T1000 (cell line): ENCODE measurements at regions not wholly inside any gene's neighbourhood (a gene's known extent, or its start where the extent isn't known, plus 50 kb on each side); places are given as distances from the start of the nearest gene placed in this dataset.
"Not testable (repeated sequence)": the region's sequence is repeated elsewhere in the genome, so short reads cannot be mapped to it uniquely, and the experiment has no call there.

Source experiments
- DNase-seq: peaks from one replicate; lab custom pipeline; 2025; ENCODE audit warnings: mixed read lengths; lab: John Stamatoyannopoulos, UW

GRCh38 chr3:5357089-5357488 lies 169.6 kb downstream of the EDEM1 start:
- no peak for DNase-seq

DNA sequence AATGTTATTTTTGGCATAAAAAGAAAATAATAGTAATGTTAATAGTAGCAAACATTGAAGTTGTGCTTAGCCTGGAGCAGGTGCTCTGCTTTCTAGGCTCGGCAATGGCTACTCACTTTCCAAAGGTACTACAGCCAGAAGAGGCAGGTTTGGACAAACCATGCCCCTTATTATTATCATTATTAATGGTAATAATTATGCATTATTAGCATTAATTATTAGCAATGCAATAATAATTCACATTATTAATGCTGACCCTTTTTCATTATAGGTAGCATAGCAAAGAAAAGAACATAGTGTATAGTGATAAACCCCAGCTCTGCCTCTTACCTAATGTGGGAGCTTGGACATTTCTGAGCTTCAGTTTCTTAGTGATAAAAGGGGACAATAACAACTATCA lies 171.4 kb downstream of the EDEM1 start:
- no peak for DNase-seq

- no peak for DNase-seq
Observed at GRCh38 chr3:5360453-5360852, 172.9 kb downstream of the EDEM1 start.

GRCh38 chr3:5366746-5367145 lies 179.2 kb downstream of the EDEM1 start:
- DNase-seq: no peak

DNA sequence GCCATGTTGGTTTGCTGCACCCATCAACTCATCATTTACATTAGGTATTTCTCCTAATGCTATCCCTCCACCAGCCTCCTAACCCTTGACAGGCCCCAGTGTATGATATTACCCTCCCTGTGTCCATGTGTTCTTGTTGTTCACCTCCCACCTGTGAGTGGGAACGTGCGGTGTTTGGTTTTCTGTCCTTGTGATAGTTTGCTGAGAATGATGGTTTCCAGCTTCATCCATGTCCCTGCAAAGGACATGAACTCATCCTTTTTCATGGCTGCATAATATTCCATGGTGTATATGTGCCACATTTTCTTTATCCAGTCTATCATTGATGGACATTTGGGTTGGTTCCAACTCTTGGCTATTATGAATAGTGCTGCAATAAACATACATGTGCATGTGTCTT lies 184.0 kb downstream of the EDEM1 start:
- not testable (repeated sequence) for DNase-seq

DNA sequence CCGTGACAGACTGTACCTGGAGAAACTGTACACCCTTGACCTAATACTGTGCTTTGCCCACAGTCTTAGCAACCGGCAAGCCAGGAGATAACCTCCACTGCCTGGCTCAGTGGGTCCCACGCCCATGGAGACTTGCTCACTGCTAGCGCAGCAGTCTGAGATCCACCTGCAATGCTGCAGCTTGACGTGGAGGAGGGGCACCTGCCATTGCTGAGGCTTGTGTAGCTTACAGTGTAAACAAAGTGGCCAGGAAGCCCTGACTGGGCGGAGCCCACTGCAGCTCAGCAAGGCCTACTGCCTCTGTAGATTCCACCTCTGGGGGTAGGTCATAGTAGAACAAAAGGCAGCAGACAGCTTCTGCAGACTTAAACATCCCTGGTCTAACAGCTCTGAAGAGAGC lies 189.3 kb downstream of the EDEM1 start:
- DNase-seq: no peak

DNA sequence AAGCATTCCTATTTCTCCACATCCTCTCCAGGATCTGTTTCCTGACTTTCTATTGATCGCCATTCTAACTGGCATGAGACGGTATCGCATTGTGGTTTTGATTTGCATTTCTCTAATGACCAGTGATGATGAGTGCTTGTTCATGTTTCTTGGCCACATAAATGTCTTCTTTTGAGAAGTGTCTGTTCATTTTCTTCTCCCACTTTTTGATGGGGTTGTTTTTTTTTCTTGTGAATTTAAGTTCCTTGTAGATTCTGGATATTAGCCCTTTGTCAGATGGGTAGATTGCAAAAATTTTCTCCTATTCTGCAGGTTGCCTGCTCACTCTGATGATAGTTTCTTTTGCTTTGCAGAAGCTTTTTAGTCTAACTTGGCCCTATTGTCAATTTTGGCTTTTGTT lies 191.8 kb downstream of the EDEM1 start:
- DNase-seq: not testable (repeated sequence)

- DNase-seq: not testable (repeated sequence)
Observed at GRCh38 chr3:5383486-5384263, 196.2 kb downstream of the EDEM1 start.

DNA sequence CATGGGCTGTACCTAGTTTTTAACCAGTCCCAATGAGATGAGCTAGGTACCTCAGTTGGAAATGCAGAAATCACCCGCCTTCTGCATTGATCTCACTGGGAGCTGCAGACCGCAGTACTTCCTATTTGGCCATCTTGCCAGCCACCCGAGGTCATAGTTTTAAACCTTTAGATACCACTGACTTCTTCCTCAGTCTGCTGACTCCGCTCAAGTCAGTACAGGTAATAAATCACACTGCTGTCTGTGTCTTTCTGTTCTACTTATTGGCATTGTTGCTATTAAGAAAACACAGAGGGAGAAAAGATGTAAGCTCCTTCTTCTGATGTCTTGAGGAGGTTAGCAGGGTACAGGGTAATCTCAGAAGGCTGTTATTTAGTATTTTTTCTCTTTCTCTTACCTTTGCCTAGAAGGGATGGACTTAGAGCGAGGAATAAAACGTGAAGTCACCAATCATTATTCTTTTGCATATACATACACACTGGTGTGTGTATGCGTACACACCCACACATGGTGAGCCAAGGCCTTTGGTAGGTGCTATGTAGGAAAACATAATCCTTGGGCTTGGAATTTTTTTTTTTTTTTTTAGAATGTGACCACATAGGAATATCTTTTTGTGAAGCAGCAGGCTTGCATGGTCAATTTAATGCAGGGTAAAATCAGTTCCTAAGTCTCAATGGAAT lies 197.2 kb downstream of the EDEM1 start:
- no peak for DNase-seq

DNA sequence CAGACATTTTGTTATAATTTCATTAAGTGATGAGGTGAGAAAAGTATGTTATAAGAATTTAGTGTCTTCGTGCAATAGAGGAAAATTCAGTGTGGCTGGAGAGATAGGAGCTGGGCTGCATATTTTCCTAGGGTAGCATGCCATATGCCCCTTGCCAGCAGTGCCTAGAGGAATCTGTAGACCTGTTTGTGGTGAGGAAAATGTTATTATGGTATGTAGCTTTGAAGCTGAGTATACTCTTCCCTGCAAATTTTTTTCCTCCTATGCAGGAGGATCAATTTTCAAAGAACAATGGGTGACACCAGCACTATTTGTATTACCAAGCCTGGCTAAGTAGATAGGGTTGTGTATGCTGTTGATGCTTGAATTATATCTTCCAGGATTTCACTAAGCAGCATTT lies 200.6 kb downstream of the EDEM1 start:
- no peak for DNase-seq

DNA sequence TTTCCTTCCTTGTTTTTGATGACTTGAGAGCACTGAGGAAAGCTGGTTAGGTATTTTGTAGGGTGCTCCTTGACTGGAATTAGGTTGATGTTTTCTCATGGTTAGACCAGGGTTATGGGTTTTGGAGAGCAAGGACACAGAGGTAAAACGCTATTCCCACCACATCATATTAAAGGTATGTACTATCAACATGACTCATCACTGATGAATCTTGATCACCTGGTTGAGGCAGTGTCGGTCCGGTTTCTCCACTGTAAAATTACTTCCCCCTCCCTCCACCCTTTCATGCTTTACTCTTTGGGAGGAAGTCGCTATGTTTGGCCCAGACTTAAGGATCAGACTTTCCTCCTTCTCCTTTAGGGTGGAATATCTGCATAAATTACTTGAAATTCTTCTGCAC lies 201.6 kb downstream of the EDEM1 start:
- DNase-seq: no peak

DNA sequence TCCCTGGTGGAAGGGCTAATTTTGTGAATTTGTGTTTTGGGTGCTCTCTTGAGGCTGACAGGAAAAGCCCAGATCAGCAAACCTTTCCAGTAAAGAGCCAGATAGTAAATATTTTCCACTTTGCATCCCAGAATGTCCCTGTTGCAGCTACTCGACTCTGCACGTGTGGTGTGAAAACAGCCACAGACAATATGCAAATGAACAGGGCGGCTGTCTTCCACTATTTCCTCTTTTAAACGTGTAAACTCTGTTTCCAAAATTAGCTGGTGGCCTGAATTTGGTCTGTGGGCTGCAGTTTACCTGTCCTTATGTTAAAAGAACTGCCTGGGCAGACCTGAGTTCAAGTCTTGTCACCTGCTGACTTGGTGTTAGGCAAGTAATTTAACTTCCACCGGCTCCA lies 202.7 kb downstream of the EDEM1 start:
- DNase-seq: no peak

GRCh38 chr3:5390936-5391625 lies 203.6 kb downstream of the EDEM1 start:
- no peak for DNase-seq

DNA sequence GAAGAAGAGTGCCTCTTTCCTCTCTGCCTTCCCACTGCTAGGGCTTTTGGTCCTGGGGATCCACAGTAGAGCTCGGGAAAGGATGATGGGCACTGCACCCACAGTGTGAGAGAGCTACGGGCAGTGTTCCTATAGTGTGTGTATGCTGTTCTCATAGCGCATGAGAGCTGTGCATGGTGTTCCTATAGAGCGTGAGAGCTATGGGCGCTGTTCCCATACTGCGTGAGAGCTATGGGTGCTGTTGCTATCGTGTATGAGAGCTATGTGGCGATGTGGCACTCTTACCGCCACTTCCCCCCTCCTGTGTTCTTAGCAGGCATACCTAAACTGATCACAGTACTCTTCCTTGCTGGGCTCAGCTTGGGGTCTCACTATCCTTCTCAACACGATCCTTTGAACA lies 213.5 kb downstream of the EDEM1 start:
- DNase-seq: no peak

DNA sequence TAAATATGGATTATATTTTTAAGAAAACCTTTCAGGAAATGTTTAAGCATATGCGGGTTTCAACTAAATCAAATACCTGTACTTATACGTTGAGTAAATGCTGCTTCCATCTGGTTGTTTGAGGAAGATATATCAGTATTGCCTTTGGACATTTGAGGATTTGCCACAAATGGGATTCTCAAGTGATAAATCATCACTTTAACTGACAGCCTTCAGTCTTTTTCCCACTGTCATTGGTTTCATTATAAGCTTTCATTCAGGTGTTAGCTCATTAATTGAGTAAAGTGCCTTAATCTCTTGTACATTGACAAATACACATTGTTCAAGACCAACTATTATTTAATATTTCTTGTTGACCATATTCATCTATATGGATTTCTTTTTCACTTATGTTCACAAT lies 217.2 kb downstream of the EDEM1 start:
- DNase-seq: no peak

DNA sequence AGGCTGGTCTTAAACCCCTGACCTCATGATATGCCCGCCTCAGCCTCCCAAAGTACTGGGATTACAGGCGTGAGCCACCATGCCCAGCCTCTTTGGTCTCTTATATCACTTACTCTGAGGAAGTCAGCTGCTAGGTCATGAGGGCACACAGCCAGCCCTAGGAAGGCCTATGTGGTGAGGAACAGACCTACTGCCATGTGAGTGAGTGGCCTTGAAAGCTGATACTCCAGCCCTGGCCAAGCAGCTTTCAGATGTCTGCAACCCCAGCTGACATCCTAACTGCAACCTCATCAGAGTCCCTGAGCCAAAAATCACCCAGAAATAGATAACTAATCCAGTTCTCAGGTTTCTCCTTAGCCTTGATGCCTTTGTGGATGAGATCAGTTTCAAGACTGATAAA lies 224.3 kb downstream of the EDEM1 start:
- no peak for DNase-seq

- no peak for DNase-seq
Observed at GRCh38 chr3:5423076-5423475, 235.6 kb downstream of the EDEM1 start.

DNA sequence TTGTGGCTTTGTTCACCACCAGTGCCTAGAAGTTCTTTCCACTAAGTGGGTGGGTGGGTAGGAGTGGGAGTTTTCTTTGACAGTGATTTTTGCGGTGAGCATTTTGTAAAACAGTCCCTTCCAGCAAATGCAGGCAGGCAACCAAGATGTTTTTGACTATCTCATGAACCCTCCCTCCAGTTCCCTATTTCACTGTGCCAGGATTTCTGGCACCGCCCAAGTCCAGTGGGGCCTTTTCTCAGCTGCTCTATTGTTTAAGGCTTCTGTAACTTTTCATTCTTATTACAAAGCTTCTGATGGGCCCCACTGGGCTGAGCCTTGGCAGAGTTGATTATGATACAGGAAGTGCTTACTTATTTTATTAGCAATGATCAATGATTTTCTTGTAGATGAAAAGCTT lies 236.0 kb downstream of the EDEM1 start:
- no peak for DNase-seq

GRCh38 chr3:5425371-5425770 lies 237.9 kb downstream of the EDEM1 start:
- no peak for DNase-seq

DNA sequence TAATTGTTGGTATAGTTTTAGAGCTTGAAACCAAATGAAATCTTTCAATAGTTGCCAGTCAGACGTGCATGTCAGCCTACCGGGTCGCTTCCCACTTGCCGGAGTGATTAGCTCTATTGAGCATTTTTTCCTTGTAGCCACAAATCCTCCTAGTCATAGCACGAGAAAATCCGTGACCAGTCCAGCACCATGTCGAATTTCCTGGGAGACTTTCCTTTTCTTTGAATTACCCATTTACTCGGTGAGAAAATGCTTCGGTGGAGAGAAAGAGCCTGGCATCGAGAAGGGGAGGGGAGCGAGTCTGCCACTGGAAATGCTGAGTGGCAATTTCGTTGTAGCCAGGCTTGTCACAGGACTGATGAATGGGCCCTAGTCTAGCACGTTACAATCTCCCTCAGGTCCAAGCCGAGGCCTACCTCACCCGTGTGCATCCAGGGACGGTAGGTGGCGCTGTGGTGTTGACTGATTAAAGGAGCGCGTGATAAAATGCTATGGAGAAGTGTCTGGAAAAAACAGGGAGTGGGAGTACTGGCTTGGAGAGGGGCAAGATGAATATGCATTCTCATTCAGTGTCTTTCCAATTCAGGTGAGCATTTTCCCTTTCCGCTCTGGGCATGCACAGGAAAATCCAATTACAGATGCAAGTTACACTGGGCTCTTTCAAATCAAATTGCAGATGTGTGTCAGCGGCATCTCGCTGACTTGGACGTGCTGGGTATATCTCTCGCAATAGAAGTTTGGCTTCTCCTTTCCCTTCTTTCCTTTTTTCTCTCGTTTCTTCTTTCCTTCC lies 238.8 kb downstream of the EDEM1 start:
- DNase-seq: no peak

DNA sequence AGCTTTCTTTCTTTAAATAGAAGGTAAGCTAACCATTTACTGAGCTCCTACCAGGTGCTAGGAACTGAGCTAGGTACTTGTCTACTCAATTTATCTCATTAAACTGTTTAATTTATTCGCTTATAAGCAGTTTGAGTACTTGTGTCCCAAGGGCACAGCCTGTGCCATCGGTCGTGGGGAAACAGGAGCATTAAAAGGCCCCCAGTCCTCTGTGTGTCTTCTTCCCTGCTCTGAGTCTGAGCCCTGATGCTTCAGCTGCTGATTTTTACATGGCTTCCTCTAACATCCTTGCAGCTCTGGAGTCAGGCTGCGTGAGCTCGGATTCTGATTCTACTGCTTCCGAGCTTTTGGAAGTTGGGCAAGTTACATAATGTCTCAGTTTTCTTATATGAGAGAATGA lies 239.5 kb downstream of the EDEM1 start:
- no peak for DNase-seq

- no peak for DNase-seq
Observed at GRCh38 chr3:5427938-5428337, 240.4 kb downstream of the EDEM1 start.
